ENCODE measurements at regions not wholly inside any gene's neighbourhood (a gene's known extent, or its start where the extent isn't known, plus 50 kb on each side); places are given as distances from the start of the nearest gene placed in this dataset.

GRCh38 chr1:5716126-5716525 lies 276.1 kb downstream of the NPHP4 start:
- no peak for TF ChIP-seq CTCF (IDR thresholded peaks at IDR 0.05)
- TF ChIP-seq POLR2A (IDR thresholded peaks at IDR 0.05) = no peak
- peak in 1 of 2 donors; percentile 66 for DNase-seq (ENCODE audit: low spot score in 2 of 2)
- H3K4me3 ChIP-seq (ENCODE audit: low read depth, poor library complexity, severe bottlenecking) = no peak overlapping the region
- intact Hi-C loops (cut with DNase I; ENCODE audit: low total_unique reads) = no loop called here
- 93 to 95% methylated on average over 6 of the region's 6 CpGs for WGBS, 2 donors

- peak in 1 of 2 donors; percentile 78 for DNase-seq (ENCODE audit: low spot score in 2 of 2)
- no peak overlapping the region for H3K4me3 ChIP-seq (ENCODE audit: low read depth, poor library complexity, severe bottlenecking)
- no peak for TF ChIP-seq CTCF (IDR thresholded peaks at IDR 0.05)
- TF ChIP-seq POLR2A (IDR thresholded peaks at IDR 0.05) = no peak
- intact Hi-C loops (cut with DNase I; ENCODE audit: low total_unique reads) = no loop called here
- 90 to 95% methylated on average over 35 to 36 of the region's 36 CpGs for WGBS, 2 donors
Measured at GRCh38 chr1:5713101-5714010, 278.9 kb downstream of the NPHP4 start.

- WGBS, 2 donors = 91% methylated on average over 36 to 44 of the region's 45 CpGs
- peak in 1 of 2 donors; percentile 81 for DNase-seq (ENCODE audit: low spot score in 2 of 2)
- intact Hi-C loops (cut with DNase I; ENCODE audit: low total_unique reads) = no loop called here
- no peak overlapping the region for H3K4me3 ChIP-seq (ENCODE audit: low read depth, poor library complexity, severe bottlenecking)
- no peak for TF ChIP-seq POLR2A (IDR thresholded peaks at IDR 0.05)
- no peak for TF ChIP-seq CTCF (IDR thresholded peaks at IDR 0.05)
Measured at GRCh38 chr1:5711956-5712645, 280.1 kb downstream of the NPHP4 start.

GRCh38 chr1:5711079-5711478 lies 281.1 kb downstream of the NPHP4 start:
- intact Hi-C loops (cut with DNase I; ENCODE audit: low total_unique reads) = no loop called here
- no peak overlapping the region for H3K4me3 ChIP-seq (ENCODE audit: low read depth, poor library complexity, severe bottlenecking)
- 77 to 82% methylated on average over 7 of the region's 7 CpGs for WGBS, 2 donors
- TF ChIP-seq POLR2A (IDR thresholded peaks at IDR 0.05) (no peak), CTCF (IDR thresholded peaks at IDR 0.05) (no peak)
- peak in 1 of 2 donors; percentile 60 for DNase-seq (ENCODE audit: low spot score in 2 of 2)

- TF ChIP-seq CTCF (IDR thresholded peaks at IDR 0.05) (no peak), POLR2A (IDR thresholded peaks at IDR 0.05) (no peak)
- H3K4me3 ChIP-seq (ENCODE audit: low read depth, poor library complexity, severe bottlenecking) = no peak overlapping the region
- no peak for DNase-seq (ENCODE audit: low spot score in 2 of 2)
- 68 to 71% methylated on average over 3 of the region's 3 CpGs for WGBS, 2 donors
- intact Hi-C loops (cut with DNase I; ENCODE audit: low total_unique reads) = no loop called here
Measured at GRCh38 chr1:5709976-5710375, 282.2 kb downstream of the NPHP4 start.

Data from lower leg skin (tissue), 4 donors.